ENCODE measurements at regions not wholly inside any gene's neighbourhood (a gene's known extent, or its start where the extent isn't known, plus 50 kb on each side); places are given as distances from the start of the nearest gene placed in this dataset.

- DNase-seq: no peak
Observed at GRCh38 chr20:37596890-37597536, 69.3 kb upstream of the BLCAP start.

- no peak for DNase-seq
Observed at GRCh38 chr20:37596168-37596567, 68.5 kb upstream of the BLCAP start.

GRCh38 chr20:37593710-37594109 is 66.0 kb upstream of the BLCAP start:
- no peak for DNase-seq

- DNase-seq: no peak
Observed at GRCh38 chr20:37590938-37591490, 63.3 kb upstream of the BLCAP start.

- no peak for DNase-seq
Observed at GRCh38 chr20:37586078-37586477, 58.4 kb upstream of the BLCAP start.

GRCh38 chr20:37584238-37584807 is 56.6 kb upstream of the BLCAP start:
- no peak for DNase-seq

- no peak for DNase-seq
Observed at GRCh38 chr20:37581246-37581645, 53.6 kb upstream of the BLCAP start.

- DNase-seq: no peak
Observed at GRCh38 chr20:37580069-37580468, 52.4 kb upstream of the BLCAP start.

GRCh38 chr20:37579106-37579505 is 51.4 kb upstream of the BLCAP start:
- no peak for DNase-seq

- no peak for DNase-seq
Observed at GRCh38 chr20:37577981-37578380, 50.3 kb upstream of the BLCAP start.

Data from activated naive CD4-positive, alpha-beta T cell treated with Interleukin-2 at 50 U/mL for 16 hours (primary cell).